ENCODE measurements at regions not wholly inside any gene's neighbourhood (a gene's known extent, or its start where the extent isn't known, plus 50 kb on each side); places are given as distances from the start of the nearest gene placed in this dataset.

DNA sequence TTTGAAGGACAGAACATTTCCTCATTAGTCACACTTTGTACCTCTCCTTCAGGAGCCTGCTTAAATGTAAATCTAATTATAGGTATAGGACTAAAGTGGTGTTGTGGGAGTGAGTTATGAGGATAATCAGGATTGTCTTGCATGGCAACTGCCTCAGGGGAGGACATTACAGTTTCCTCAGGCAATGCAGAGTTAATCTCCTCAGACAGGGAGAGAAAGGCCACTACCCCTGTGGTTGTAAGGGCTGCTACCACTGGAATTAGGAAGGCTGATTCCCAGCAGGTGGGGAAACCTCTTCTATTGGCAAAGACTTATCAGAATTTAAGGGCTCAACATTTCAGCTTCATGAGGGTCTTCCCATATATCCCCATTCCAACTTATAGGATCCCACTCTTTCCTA lies 286.8 kb upstream of the PBX1 start:
- TF ChIP-seq, protein P1, sequence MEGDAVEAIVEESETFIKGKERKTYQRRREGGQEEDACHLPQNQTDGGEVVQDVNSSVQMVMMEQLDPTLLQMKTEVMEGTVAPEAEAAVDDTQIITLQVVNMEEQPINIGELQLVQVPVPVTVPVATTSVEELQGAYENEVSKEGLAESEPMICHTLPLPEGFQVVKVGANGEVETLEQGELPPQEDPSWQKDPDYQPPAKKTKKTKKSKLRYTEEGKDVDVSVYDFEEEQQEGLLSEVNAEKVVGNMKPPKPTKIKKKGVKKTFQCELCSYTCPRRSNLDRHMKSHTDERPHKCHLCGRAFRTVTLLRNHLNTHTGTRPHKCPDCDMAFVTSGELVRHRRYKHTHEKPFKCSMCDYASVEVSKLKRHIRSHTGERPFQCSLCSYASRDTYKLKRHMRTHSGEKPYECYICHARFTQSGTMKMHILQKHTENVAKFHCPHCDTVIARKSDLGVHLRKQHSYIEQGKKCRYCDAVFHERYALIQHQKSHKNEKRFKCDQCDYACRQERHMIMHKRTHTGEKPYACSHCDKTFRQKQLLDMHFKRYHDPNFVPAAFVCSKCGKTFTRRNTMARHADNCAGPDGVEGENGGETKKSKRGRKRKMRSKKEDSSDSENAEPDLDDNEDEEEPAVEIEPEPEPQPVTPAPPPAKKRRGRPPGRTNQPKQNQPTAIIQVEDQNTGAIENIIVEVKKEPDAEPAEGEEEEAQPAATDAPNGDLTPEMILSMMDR (conservative IDR thresholded peaks at IDR 0.05), result no peak
- no peak for TF ChIP-seq ZFX (IDR thresholded peaks at IDR 0.05)
